ENCODE measurements at regions not wholly inside any gene's neighbourhood (a gene's known extent, or its start where the extent isn't known, plus 50 kb on each side); places are given as distances from the start of the nearest gene placed in this dataset.
"Not testable (repeated sequence)": the region's sequence is repeated elsewhere in the genome, so short reads cannot be mapped to it uniquely, and the experiment has no call there.

DNA sequence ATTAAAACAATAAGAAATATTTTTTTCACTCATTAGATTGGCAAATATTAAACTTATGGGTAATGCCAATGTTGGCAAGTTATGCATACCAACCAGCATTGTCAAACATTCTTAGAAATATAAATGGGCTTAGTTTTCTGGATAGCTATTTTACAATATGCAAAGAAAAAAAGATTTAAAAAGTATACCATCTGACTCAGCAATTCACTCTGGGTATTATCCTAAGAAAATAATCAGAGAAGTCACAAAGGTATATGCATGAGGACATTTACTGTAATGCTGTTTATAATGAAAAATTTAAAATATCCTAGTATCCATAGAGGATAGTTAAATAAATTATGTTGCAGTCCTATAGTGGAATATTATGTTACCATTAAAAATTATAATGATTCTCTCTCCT, 57.4 kb upstream of the PTPDC1 start:
- Histone ChIP-seq H3K4me1 (no peaks in the 10 kb centered on the region), H3K27me3 (no peaks in the 10 kb centered on the region), H3K4me3 (no peak overlapping the region), H3K36me3 (ENCODE audit: low read depth, missing control alignments) (no peaks in the 10 kb centered on the region), H3K9me3 (no peaks in the 10 kb centered on the region), H3K27ac (no peak overlapping the region)
- TF ChIP-seq POLR2A (IDR thresholded peaks at IDR 0.05): no peak
- TF ChIP-seq, protein P1, sequence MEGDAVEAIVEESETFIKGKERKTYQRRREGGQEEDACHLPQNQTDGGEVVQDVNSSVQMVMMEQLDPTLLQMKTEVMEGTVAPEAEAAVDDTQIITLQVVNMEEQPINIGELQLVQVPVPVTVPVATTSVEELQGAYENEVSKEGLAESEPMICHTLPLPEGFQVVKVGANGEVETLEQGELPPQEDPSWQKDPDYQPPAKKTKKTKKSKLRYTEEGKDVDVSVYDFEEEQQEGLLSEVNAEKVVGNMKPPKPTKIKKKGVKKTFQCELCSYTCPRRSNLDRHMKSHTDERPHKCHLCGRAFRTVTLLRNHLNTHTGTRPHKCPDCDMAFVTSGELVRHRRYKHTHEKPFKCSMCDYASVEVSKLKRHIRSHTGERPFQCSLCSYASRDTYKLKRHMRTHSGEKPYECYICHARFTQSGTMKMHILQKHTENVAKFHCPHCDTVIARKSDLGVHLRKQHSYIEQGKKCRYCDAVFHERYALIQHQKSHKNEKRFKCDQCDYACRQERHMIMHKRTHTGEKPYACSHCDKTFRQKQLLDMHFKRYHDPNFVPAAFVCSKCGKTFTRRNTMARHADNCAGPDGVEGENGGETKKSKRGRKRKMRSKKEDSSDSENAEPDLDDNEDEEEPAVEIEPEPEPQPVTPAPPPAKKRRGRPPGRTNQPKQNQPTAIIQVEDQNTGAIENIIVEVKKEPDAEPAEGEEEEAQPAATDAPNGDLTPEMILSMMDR (IDR thresholded peaks at IDR 0.05): no peak
- intact Hi-C loops (cut with DNase I; ENCODE audit: low total_unique reads): no loop called here
- no peak for DNase-seq

DNA sequence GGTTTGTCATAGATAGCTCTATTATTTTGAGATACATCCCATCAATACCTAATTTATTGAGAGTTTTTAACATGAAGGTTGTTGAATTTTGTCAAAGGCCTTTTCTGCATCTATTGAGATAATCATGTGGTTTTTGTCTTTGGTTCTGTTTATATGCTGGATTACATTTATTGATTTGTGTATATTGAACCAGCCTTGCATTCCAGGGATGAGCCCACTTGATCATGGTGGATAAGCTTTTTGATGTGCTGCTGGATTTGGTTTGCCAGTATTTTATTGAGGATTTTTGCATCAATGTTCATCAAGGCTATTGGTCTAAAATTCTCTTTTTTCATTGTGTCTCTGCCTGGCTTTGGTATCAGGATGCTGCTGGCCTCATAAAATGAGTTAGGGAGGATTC, 61.8 kb upstream of the PTPDC1 start:
- H3K9me3 ChIP-seq; H3K4me3 ChIP-seq; H3K27ac ChIP-seq; H3K4me1 ChIP-seq; intact Hi-C loops (cut with DNase I; ENCODE audit: low total_unique reads); H3K27me3 ChIP-seq; H3K36me3 ChIP-seq (ENCODE audit: low read depth, missing control alignments); DNase-seq: not testable (repeated sequence)

DNA sequence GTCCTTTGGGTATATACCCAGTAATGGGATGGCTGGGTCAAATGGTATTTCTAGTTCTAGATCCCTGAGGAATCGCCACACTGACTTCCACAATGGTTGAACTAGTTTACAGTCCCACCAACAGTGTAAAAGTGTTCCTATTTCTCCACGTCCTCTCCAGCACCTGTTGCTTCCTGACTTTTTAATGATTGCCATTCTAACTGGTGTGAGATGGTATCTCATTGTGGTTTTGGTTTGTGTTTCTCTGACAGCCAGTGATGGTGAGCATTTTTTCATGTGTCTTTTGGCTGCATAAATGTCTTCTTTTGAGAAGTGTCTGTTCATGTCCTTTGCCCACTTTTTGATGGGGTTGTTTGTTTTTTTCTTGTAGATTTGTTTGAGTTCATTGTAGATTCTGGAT, 63.4 kb upstream of the PTPDC1 start:
- DNase-seq; H3K9me3 ChIP-seq; H3K27me3 ChIP-seq; H3K4me1 ChIP-seq; intact Hi-C loops (cut with DNase I; ENCODE audit: low total_unique reads); H3K36me3 ChIP-seq (ENCODE audit: low read depth, missing control alignments); H3K27ac ChIP-seq; H3K4me3 ChIP-seq: not testable (repeated sequence)
- 80 to 83% methylated on average over 1 of the region's 2 CpGs for WGBS, 2 donors

DNA sequence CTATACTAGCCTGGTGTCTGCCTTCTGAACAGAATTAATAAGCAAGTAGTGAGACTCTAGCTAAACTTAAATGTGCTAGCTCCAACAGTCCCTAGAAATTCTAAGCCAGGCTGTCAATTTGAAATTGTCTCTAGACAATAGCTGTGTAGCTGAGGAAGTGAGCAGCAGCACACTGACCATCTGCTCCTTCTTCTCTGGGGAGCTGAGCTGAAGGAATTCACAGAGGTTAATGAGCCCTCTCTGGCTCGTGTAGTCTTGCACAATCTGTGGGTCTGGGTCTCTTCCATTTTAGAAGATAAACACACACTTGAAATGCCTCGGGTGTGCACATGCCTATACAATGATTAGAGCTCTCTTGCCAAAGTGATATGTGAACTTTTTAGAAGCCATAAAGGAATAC, 63.5 kb upstream of the BARX1 start:
- no peaks in the 10 kb centered on the region for H3K9me3 ChIP-seq
- 34 to 48% methylated on average over 2 of the region's 2 CpGs for WGBS, 2 donors
- no peaks in the 10 kb centered on the region for H3K36me3 ChIP-seq (ENCODE audit: low read depth, missing control alignments)
- no peak for DNase-seq
- intact Hi-C loops (cut with DNase I; ENCODE audit: low total_unique reads): no loop called here
- no peaks in the 10 kb centered on the region for H3K27me3 ChIP-seq
- H3K4me1 ChIP-seq: peaks cover 4% of the 10 kb centered on the region
- H3K4me3 ChIP-seq: no peak overlapping the region
- no peak for TF ChIP-seq POLR2A (IDR thresholded peaks at IDR 0.05)
- TF ChIP-seq, protein P1 (IDR thresholded peaks at IDR 0.05): no peak
- H3K27ac ChIP-seq: no peak overlapping the region

DNA sequence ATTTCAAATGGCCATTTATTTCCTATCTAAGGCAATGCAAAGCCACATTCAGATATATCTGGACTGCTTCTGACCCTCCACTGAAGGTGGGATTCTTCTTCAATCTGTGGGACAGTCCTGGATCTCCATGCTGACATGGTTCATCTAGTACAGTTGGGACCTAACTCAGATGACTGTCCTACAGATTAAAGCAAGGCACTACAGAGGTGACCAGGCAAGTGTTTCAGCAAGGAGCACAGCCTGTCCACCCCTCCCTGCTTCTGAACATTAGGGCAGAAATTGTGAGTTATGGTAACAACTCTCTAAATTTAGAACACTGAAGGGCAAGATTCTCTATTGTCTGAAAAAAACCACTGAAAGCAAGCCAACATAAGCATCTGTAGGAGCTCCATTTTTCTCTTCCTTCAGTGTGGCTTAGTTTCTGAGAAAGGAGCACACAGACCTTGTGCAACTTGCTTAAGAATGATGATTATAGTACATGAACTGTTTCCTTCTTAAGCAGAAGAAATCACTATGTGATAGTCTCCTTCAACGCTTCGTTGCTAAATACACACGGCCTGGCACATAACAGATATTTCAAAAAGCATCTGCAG, 62.9 kb upstream of the BARX1 start:
- Histone ChIP-seq H3K4me3 (no peak overlapping the region), H3K9me3 (no peaks in the 10 kb centered on the region), H3K4me1 (peaks cover 4% of the 10 kb centered on the region), H3K27ac (no peak overlapping the region), H3K27me3 (no peaks in the 10 kb centered on the region), H3K36me3 (ENCODE audit: low read depth, missing control alignments) (no peaks in the 10 kb centered on the region)
- intact Hi-C loops (cut with DNase I; ENCODE audit: low total_unique reads): no loop called here
- 47 to 54% methylated on average over 3 of the region's 3 CpGs for WGBS, 2 donors
- TF ChIP-seq POLR2A (IDR thresholded peaks at IDR 0.05): no peak
- TF ChIP-seq, protein P1 (IDR thresholded peaks at IDR 0.05): no peak
- no peak for DNase-seq

- peaks cover 5% of the 10 kb centered on the region for H3K4me1 ChIP-seq
- TF ChIP-seq POLR2A (IDR thresholded peaks at IDR 0.05): no peak
- TF ChIP-seq, protein P1 (IDR thresholded peaks at IDR 0.05): no peak
- H3K27me3 ChIP-seq: no peaks in the 10 kb centered on the region
- H3K27ac ChIP-seq: no peak overlapping the region
- DNase-seq: no peak
- no peak overlapping the region for H3K4me3 ChIP-seq
- intact Hi-C loops (cut with DNase I; ENCODE audit: low total_unique reads): no loop called here
- no peaks in the 10 kb centered on the region for H3K36me3 ChIP-seq (ENCODE audit: low read depth, missing control alignments)
- H3K9me3 ChIP-seq: no peaks in the 10 kb centered on the region
- WGBS, 2 donors: 91 to 94% methylated on average over 3 of the region's 3 CpGs
Measured at GRCh38 chr9:94016744-94017143, 61.6 kb upstream of the BARX1 start.

Measured in testis (tissue), 2 donors.